IPS-18c (cell line): ENCODE measurements at regions not wholly inside any gene's neighbourhood (a gene's known extent, or its start where the extent isn't known, plus 50 kb on each side); places are given as distances from the start of the nearest gene placed in this dataset.
"Not testable (repeated sequence)": the region's sequence is repeated elsewhere in the genome, so short reads cannot be mapped to it uniquely, and the experiment has no call there.

Experiments
- H3K4me3 ChIP-seq: 2 replicates; pipeline ENCODE4 v1.7.0; 2013; ENCODE audit warnings: low read depth, mild to moderate bottlenecking, low read length, moderate library complexity; ENCODE audit not compliant: insufficient read depth
- H3K9me3 ChIP-seq: one replicate; pipeline ENCODE4 v1.6.1; 2013; ENCODE audit warnings: mild to moderate bottlenecking, low read length, moderate library complexity; ENCODE audit not compliant: control insufficient read depth, insufficient read depth

- Histone ChIP-seq H3K9me3 (peaks cover 2% of the 10 kb centered on the region), H3K4me3 (no peak overlapping the region)
Measured at GRCh38 chr10:31194986-31195385, 124.0 kb upstream of the ZEB1 start.

GRCh38 chr10:31197886-31198285, 121.1 kb upstream of the ZEB1 start:
- peaks cover 2% of the 10 kb centered on the region for H3K9me3 ChIP-seq
- H3K4me3 ChIP-seq: no peak overlapping the region

GRCh38 chr10:31204090-31204489, 114.9 kb upstream of the ZEB1 start:
- H3K4me3 ChIP-seq: no peak overlapping the region
- no peaks in the 10 kb centered on the region for H3K9me3 ChIP-seq

GRCh38 chr10:31207636-31208035, 111.4 kb upstream of the ZEB1 start:
- Histone ChIP-seq H3K9me3 (no peaks in the 10 kb centered on the region), H3K4me3 (no peak overlapping the region)

GRCh38 chr10:31209478-31209877, 109.5 kb upstream of the ZEB1 start:
- Histone ChIP-seq H3K4me3 (no peak overlapping the region), H3K9me3 (no peaks in the 10 kb centered on the region)

- no peak overlapping the region for H3K4me3 ChIP-seq
Measured at GRCh38 chr10:31210190-31210589, 108.8 kb upstream of the ZEB1 start.

GRCh38 chr10:31213959-31214358, 105.1 kb upstream of the ZEB1 start:
- Histone ChIP-seq H3K9me3 (no peaks in the 10 kb centered on the region), H3K4me3 (no peak overlapping the region)

More at GRCh38 chr10:31210190-31210589, 108.8 kb upstream of the ZEB1 start:
- no peaks in the 10 kb centered on the region for H3K9me3 ChIP-seq

GRCh38 chr10:31215052-31215451, 104.0 kb upstream of the ZEB1 start:
- H3K9me3 ChIP-seq: no peaks in the 10 kb centered on the region
- no peak overlapping the region for H3K4me3 ChIP-seq

GRCh38 chr10:31219306-31219705, 99.7 kb upstream of the ZEB1 start:
- Histone ChIP-seq H3K4me3 (no peak overlapping the region), H3K9me3 (no peaks in the 10 kb centered on the region)

- not testable (repeated sequence) for H3K4me3 ChIP-seq, H3K9me3 ChIP-seq
Measured at GRCh38 chr10:31228780-31229179, 90.2 kb upstream of the ZEB1 start.

- Histone ChIP-seq H3K4me3 (no peak overlapping the region), H3K9me3 (no peaks in the 10 kb centered on the region)
Measured at GRCh38 chr10:31239961-31240360, 79.1 kb upstream of the ZEB1 start.

GRCh38 chr10:31242902-31243301, 76.1 kb upstream of the ZEB1 start:
- H3K9me3 ChIP-seq: no peaks in the 10 kb centered on the region
- no peak overlapping the region for H3K4me3 ChIP-seq

GRCh38 chr10:31251118-31251517, 67.9 kb upstream of the ZEB1 start:
- not testable (repeated sequence) for H3K9me3 ChIP-seq, H3K4me3 ChIP-seq

GRCh38 chr10:31253237-31253636, 65.8 kb upstream of the ZEB1 start:
- H3K4me3 ChIP-seq: no peak overlapping the region
- H3K9me3 ChIP-seq: no peaks in the 10 kb centered on the region

- no peak overlapping the region for H3K4me3 ChIP-seq
- no peaks in the 10 kb centered on the region for H3K9me3 ChIP-seq
Measured at GRCh38 chr10:31261511-31262311, 57.3 kb upstream of the ZEB1 start.

- no peaks in the 10 kb centered on the region for H3K9me3 ChIP-seq
- no peak overlapping the region for H3K4me3 ChIP-seq
Measured at GRCh38 chr10:31262672-31263071, 56.3 kb upstream of the ZEB1 start.

GRCh38 chr10:31263903-31264302, 55.1 kb upstream of the ZEB1 start:
- no peaks in the 10 kb centered on the region for H3K9me3 ChIP-seq

GRCh38 chr10:31268444-31269303, 50.3 kb upstream of the ZEB1 start:
- Histone ChIP-seq H3K9me3 (no peaks in the 10 kb centered on the region), H3K4me3 (no peak overlapping the region)

More at GRCh38 chr10:31263903-31264302, 55.1 kb upstream of the ZEB1 start:
- H3K4me3 ChIP-seq: no peak overlapping the region
